Esophagus muscularis mucosa (tissue), 4 donors: ENCODE measurements at regions not wholly inside any gene's neighbourhood (a gene's known extent, or its start where the extent isn't known, plus 50 kb on each side); places are given as distances from the start of the nearest gene placed in this dataset.

Experiments used
- CTCF ChIP-seq, 3 experiments: fragments of 200-600 bp in 2 of 3; fragments of 450-650 bp in 1 of 3; sonication (generic) in 2 of 3; IDR thresholded peaks; one replicate each; pipeline ENCODE4 v1.5.1; 2017 to 2019; ENCODE audit warnings: antibody characterized with exemption in 3 of 3, mild to moderate bottlenecking in 2 of 3, moderate library complexity in 1 of 3
- EP300 ChIP-seq: sonication (generic); formaldehyde crosslinking; IDR thresholded peaks from one replicate; pipeline ENCODE4 v1.6.1; 2017; ENCODE audit warnings: antibody characterized with exemption
- POLR2AphosphoS5 ChIP-seq, 2 donors: sonication (generic); formaldehyde crosslinking; IDR thresholded peaks; one replicate each; pipeline ENCODE4 v1.6.1; 2017; ENCODE audit warnings: antibody characterized with exemption in 2 of 2

- TF ChIP-seq CTCF (IDR thresholded peaks at IDR 0.05) (no peak), POLR2AphosphoS5 (IDR thresholded peaks at IDR 0.05) (no peak), EP300 (no peak)
Measured at GRCh38 chr20:39830903-39831302, 858.1 kb downstream of the MAFB start.
